ENCODE measurements at regions not wholly inside any gene's neighbourhood (a gene's known extent, or its start where the extent isn't known, plus 50 kb on each side); places are given as distances from the start of the nearest gene placed in this dataset.

DNA sequence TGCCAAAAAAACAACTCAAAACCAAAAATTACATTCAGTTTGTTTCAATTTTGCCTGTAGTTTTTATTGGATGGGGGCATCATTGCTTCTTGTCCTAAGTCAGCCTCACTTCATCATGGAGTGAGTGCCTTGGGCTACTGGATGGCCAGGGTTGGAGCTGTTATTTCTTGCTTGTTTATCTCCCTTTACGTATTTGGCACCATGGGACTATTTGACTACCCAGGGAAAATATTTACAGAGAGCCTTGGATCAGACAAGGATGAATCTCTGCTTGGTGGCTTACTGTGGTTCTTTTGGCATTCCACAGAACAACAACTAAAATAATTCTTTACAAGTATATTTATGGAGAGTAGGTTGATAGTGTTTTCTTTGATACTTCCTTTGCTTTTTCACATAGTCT lies 160.8 kb upstream of the SEL1L start:
- TF ChIP-seq ZNF114 (CRISPR knock-in tag; IDR thresholded peaks at IDR 0.05) (no peak), POLR2AphosphoS5 (IDR thresholded peaks at IDR 0.05; ENCODE audit: low read depth) (no peak)
- H3K27ac Mint-ChIP-seq, result no peak overlapping the region

DNA sequence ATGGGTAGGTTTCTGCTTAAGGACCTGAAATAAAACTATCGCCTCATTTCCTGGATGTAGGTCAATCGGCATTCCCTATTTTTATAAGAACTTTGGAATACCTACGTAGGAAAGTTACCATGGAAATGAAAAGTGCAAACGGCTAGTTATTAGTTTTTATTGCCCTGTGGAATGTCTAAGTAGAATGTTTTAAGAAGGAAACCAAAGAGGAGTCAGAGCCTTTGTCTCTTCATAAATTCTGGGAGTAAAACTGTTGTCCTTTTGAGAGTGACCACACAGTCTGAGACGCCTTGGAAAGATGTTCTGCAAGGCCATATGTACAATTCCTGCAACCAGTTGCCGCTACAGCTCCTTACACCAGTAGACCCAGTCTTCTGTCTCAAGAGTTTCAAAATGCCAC lies 176.0 kb upstream of the SEL1L start:
- no peaks in the 10 kb centered on the region for H3K79me2 ChIP-seq (replicated peaks; ENCODE audit: insufficient read depth)
- H3K27ac Mint-ChIP-seq, result no peak overlapping the region
- H4K20me1 ChIP-seq (replicated peaks; ENCODE audit: insufficient read depth), result no peaks in the 10 kb centered on the region
- no peak overlapping the region for H2AFZ ChIP-seq
- no peaks in the 10 kb centered on the region for H3K27me3 Mint-ChIP-seq (ENCODE audit: insufficient read depth, low read depth, poor library complexity)
- H3K4me2 ChIP-seq, result no peak overlapping the region
- no peak overlapping the region for H3K4me3 ChIP-seq
- H3K36me3 ChIP-seq (ENCODE audit: insufficient read depth), result no peaks in the 10 kb centered on the region
- no peaks in the 10 kb centered on the region for H3K4me1 ChIP-seq (ENCODE audit: insufficient read depth)
- DNase-seq (ENCODE audit: low spot score) (no peak), ATAC-seq (no peak)
- peaks cover 56% of the 10 kb centered on the region for H3K9me3 Mint-ChIP-seq
- H3K27me3 ChIP-seq (ENCODE audit: insufficient read depth), result no peaks in the 10 kb centered on the region
- no peak for TF ChIP-seq EZH2 (IDR thresholded peaks at IDR 0.05; ENCODE audit: low read depth, unreplicated experiment)
- TF ChIP-seq, protein P1, sequence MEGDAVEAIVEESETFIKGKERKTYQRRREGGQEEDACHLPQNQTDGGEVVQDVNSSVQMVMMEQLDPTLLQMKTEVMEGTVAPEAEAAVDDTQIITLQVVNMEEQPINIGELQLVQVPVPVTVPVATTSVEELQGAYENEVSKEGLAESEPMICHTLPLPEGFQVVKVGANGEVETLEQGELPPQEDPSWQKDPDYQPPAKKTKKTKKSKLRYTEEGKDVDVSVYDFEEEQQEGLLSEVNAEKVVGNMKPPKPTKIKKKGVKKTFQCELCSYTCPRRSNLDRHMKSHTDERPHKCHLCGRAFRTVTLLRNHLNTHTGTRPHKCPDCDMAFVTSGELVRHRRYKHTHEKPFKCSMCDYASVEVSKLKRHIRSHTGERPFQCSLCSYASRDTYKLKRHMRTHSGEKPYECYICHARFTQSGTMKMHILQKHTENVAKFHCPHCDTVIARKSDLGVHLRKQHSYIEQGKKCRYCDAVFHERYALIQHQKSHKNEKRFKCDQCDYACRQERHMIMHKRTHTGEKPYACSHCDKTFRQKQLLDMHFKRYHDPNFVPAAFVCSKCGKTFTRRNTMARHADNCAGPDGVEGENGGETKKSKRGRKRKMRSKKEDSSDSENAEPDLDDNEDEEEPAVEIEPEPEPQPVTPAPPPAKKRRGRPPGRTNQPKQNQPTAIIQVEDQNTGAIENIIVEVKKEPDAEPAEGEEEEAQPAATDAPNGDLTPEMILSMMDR (conservative IDR thresholded peaks at IDR 0.05; ENCODE audit: low read depth in 2 of 2), result no peak
- H3K9me2 ChIP-seq (ENCODE audit: insufficient read depth), result peaks cover 9% of the 10 kb centered on the region; the same call in 1 of the 2 replicates
- no peaks in the 10 kb centered on the region for H3F3A ChIP-seq (replicated peaks; ENCODE audit: low read depth)
- peaks cover 7% of the 10 kb centered on the region; the same call in 2 of the 3 replicates for H3K36me3 Mint-ChIP-seq (ENCODE audit: low read depth)
- H3K27ac ChIP-seq (ENCODE audit: low read depth), result no peak overlapping the region
- H3K4me1 Mint-ChIP-seq, result no peaks in the 10 kb centered on the region
- no peak overlapping the region for H3K4me3 Mint-ChIP-seq

More for the DNA sequence above, 160.8 kb upstream of the SEL1L start:
- H3K27ac ChIP-seq (ENCODE audit: low read depth), result no peak overlapping the region
- H3K9me3 Mint-ChIP-seq, result peaks cover 48% of the 10 kb centered on the region
- no peaks in the 10 kb centered on the region for H3K36me3 ChIP-seq (ENCODE audit: insufficient read depth)
- H3K4me2 ChIP-seq, result no peak overlapping the region
- no peaks in the 10 kb centered on the region for H3F3A ChIP-seq (replicated peaks; ENCODE audit: low read depth)
- H2AFZ ChIP-seq, result no peak overlapping the region
- H3K27me3 ChIP-seq (ENCODE audit: insufficient read depth), result no peaks in the 10 kb centered on the region
- no peaks in the 10 kb centered on the region for H3K36me3 Mint-ChIP-seq (ENCODE audit: low read depth)
- no peaks in the 10 kb centered on the region for H3K4me1 ChIP-seq (ENCODE audit: insufficient read depth)
- H4K20me1 ChIP-seq (replicated peaks; ENCODE audit: insufficient read depth), result no peaks in the 10 kb centered on the region
- H3K4me3 Mint-ChIP-seq, result no peak overlapping the region
- H3K4me3 ChIP-seq, result no peak overlapping the region
- peaks cover 2% of the 10 kb centered on the region for H3K27me3 Mint-ChIP-seq (ENCODE audit: insufficient read depth, low read depth, poor library complexity)
- DNase-seq (ENCODE audit: low spot score) (no peak), ATAC-seq (no peak)
- no peaks in the 10 kb centered on the region for H3K79me2 ChIP-seq (replicated peaks; ENCODE audit: insufficient read depth)
- no peaks in the 10 kb centered on the region for H3K9me2 ChIP-seq (ENCODE audit: insufficient read depth)
- H3K4me1 Mint-ChIP-seq, result no peaks in the 10 kb centered on the region

DNA sequence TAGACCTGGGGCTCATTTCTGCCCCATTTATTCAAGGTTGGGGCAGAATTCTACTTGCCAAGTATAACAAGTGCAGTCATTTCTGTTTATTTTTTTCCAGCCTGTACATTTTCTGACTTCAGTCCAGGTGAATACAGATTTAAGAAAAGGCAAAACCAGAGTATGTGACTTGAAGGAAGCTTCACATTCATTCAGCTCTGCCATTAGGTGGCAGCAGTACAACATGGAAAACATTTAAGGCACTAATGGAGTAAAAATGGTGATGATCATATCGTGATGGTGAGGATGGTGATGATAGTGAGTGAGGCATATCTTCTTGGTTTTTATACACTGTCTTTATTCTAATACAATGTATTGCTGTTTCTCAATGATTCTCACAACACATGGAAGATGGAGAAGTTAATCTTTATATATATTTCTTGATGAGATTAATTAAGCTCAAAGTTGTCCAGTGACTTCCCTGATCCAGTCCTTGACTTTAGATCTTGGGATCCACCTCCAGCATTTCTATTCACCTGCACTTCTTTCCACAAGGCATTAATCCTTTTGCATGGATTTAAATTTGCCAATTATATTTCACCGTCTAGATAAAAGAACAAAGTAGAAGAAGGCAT lies 176.7 kb upstream of the SEL1L start:
- Histone ChIP-seq H3F3A (replicated peaks; ENCODE audit: low read depth) (no peaks in the 10 kb centered on the region), H3K27me3 (ENCODE audit: insufficient read depth) (no peaks in the 10 kb centered on the region), H4K20me1 (replicated peaks; ENCODE audit: insufficient read depth) (no peaks in the 10 kb centered on the region), H3K36me3 (ENCODE audit: insufficient read depth) (no peaks in the 10 kb centered on the region), H3K79me2 (replicated peaks; ENCODE audit: insufficient read depth) (no peaks in the 10 kb centered on the region), H3K9me2 (ENCODE audit: insufficient read depth) (peaks cover 8% of the 10 kb centered on the region; the same call in 1 of the 2 replicates), H3K27ac (ENCODE audit: low read depth) (no peak overlapping the region), H3K4me3 (no peak overlapping the region), H3K4me2 (no peak overlapping the region), H2AFZ (no peak overlapping the region), H3K4me1 (ENCODE audit: insufficient read depth) (no peaks in the 10 kb centered on the region)
- peaks cover 7% of the 10 kb centered on the region; the same call in 2 of the 3 replicates for H3K36me3 Mint-ChIP-seq (ENCODE audit: low read depth)
- no peaks in the 10 kb centered on the region; the same call in 2 of the 3 replicates for H3K4me1 Mint-ChIP-seq
- H3K4me3 Mint-ChIP-seq, result no peak overlapping the region
- peaks cover 2% of the 10 kb centered on the region for H3K27me3 Mint-ChIP-seq (ENCODE audit: insufficient read depth, low read depth, poor library complexity)
- peaks cover 56% of the 10 kb centered on the region for H3K9me3 Mint-ChIP-seq
- H3K27ac Mint-ChIP-seq, result no peak overlapping the region
- DNase-seq (ENCODE audit: low spot score), result peak; percentile 71
- peak; percentile 35; the same call in 2 of the 3 replicates for ATAC-seq
- no peak for TF ChIP-seq STAT1 (IDR thresholded peaks at IDR 0.05; ENCODE audit: unreplicated experiment)
- no peak for TF ChIP-seq NANOG (IDR thresholded peaks at IDR 0.05; ENCODE audit: borderline replicate concordance)
- TF ChIP-seq, protein P2, sequence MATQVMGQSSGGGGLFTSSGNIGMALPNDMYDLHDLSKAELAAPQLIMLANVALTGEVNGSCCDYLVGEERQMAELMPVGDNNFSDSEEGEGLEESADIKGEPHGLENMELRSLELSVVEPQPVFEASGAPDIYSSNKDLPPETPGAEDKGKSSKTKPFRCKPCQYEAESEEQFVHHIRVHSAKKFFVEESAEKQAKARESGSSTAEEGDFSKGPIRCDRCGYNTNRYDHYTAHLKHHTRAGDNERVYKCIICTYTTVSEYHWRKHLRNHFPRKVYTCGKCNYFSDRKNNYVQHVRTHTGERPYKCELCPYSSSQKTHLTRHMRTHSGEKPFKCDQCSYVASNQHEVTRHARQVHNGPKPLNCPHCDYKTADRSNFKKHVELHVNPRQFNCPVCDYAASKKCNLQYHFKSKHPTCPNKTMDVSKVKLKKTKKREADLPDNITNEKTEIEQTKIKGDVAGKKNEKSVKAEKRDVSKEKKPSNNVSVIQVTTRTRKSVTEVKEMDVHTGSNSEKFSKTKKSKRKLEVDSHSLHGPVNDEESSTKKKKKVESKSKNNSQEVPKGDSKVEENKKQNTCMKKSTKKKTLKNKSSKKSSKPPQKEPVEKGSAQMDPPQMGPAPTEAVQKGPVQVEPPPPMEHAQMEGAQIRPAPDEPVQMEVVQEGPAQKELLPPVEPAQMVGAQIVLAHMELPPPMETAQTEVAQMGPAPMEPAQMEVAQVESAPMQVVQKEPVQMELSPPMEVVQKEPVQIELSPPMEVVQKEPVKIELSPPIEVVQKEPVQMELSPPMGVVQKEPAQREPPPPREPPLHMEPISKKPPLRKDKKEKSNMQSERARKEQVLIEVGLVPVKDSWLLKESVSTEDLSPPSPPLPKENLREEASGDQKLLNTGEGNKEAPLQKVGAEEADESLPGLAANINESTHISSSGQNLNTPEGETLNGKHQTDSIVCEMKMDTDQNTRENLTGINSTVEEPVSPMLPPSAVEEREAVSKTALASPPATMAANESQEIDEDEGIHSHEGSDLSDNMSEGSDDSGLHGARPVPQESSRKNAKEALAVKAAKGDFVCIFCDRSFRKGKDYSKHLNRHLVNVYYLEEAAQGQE (IDR thresholded peaks at IDR 0.05; ENCODE audit: unreplicated experiment), result no peak
- TF ChIP-seq, protein P1 (conservative IDR thresholded peaks at IDR 0.05; ENCODE audit: low read depth in 2 of 2), result peak; percentile 84 to 94

Measured in GM23338 (cell line).